HS-5 (cell line): ENCODE measurements at regions not wholly inside any gene's neighbourhood (a gene's known extent, or its start where the extent isn't known, plus 50 kb on each side); places are given as distances from the start of the nearest gene placed in this dataset.

Experiments used
- DNase-seq: peaks from one replicate; pipeline ENCODE4 v3.0.0-alpha.2; 2012; ENCODE audit warnings: low read depth

DNA sequence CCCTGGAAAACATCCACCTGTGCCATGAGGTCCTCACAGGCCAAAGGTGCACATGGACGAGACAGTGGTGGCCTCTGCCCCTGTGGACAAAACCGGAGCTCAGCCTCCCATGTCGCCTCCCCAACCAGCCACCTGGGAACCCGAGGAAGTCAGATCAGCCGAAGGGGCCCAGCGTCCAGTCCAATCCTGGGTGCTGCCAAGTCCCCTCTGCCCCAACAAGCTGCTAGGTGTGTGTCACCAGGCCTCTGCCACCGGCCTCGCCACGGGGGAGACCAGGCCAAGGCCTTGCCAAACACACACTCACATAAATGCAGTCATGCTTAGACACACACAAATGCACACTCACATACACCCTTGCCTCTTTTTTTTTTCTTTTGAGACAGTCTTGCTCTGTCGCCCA, 167.8 kb downstream of the RBFOX3 start:
- DNase-seq: no peak

DNA sequence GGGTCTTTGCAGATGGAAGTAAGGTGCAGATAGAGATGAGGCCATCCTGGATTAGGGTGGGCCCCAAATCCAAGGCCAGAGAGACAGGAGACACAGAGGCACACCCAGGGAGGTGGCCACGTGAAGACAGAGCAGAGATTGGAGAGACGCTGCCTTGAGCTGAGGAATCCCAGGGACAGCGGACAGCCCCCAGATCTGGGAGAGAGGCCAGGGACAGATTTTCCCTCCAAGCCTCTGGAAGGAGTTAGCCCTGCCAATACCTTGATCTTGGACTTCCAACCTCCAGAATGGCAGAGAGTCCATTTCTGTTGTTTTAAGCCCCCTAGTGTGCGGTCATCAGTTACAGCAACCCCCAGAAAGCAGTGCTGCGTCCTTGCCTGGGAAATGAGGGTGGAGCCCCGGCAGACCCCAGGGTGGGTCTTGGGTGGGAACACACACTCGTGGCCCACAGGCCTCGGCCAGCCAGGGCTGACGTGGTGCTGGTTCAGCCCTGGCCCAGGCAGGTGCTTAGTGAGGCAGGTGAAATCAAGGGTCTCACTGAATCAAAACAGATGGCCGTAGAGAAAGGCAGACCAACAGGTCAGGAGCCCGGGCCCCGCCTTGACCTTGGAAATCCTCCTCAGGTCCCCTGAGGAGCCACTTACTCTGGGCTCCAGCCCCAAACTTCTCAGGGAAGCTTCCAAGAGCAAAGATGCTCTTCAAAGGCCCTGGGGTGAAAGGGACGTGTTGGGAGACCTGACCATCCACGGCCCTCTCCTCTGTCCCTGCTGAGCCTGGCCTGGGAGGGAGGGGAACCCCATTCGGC, 169.3 kb downstream of the RBFOX3 start:
- no peak for DNase-seq

DNA sequence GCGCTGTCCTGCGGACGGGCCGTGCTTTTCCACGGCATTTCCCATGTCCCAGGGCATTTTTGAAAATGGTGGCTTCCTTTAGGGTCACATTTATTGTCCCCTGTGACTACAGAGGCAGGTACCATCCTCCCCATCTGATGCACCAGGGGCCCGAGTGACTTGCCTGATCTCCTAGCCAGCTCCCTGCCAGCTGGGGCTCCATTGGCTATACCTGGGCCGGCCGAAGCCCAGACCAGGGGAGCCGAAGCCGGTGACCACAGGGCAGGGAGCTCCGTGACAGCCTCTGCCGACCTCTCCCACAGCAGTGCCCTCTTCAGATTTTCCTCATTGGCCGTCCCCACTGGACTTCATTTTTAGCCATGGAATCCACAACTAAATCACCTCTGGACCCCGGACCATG, 170.6 kb downstream of the RBFOX3 start:
- no peak for DNase-seq

DNA sequence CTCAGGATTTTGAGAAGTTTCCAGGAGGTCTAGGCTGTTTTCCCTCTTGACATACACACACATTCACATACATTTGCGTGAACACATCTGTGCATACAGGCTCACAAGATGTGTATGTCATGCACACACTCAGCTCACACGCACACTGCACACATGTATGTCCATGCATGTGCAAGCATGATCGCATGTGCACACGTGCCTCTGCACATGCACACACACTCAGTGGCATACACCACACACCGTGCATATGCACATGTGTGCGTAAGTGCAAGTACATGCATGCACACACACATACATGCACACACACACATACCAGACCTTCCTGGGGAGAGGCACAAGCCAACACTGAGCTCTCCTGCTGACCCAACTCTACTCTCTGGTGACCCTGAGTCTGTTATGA, 171.4 kb downstream of the RBFOX3 start:
- no peak for DNase-seq

DNA sequence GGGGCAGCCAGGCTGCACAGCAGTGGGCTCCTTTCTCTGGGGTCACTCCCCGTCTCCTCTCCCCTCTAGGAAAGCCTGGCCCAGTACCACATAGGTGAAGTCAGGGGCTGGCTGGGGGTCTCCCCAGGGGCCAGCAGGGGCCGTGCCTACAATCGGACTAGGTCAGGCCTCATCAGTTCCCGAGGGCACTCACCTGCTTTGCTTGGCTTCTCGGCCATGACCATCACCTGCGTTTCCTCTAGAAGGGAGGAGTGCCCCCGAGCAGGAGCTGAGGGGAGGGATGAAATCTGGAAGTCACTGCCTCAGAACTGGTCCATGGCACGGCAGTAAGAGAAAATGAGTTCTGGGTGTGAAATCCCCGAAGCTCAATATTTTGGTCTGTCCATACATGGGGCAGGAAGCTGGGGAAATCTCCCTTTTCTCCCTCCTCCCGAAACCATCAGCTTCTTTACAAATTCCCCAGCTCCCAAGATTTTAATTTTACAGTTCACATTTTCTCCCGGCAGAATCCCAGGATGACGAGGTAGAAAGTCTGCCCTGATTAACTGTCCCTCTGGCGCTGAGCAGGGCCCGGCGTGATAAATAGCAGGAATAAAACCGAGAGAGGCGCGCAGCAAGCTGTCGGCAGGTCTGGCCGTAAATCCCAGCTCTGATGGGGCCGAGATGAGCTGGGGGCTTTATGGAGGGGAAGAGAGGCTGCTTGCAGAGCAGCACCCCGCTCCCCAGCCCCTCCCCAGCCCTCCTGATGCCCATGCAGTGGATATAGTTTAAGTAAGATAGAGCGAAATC, 172.1 kb downstream of the RBFOX3 start:
- no peak for DNase-seq

DNA sequence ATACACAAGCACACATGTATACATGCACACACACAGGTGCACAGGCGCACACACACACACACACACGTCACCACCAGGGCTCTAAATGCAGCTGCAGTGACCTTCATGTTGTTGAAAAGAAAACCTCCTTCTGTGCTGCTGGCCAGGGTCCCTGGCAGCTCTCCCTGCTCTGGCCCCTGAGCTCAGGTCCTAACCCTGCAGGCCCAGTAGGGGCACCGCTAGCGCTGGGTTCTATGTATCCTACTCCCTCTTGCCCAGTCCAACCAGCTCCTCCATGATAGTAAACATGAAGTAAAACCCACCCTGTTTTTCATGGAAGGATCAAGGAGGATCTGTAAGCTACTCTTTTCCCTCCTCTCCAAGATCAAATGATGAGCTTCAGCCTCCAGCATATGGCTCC, 172.8 kb downstream of the RBFOX3 start:
- DNase-seq: no peak

DNA sequence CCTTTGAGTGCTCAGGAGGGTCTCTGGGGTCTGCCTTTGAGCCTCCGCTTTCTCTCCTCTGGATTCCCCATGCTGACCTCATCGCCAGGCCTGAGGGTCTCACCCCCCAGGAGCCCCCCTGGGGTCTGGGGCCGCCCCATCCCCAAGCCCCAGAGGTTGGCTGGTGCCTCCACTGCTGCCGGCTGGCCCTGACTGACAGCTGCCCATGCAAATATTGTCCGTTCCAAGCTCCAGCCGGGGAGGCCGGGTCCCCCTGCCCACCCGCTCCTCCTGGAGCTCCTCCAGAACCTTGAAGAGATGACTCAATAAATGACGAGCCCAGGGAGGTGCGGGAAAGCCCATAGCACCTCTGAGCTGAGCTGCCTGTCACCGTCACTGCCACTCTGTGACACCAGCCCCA, 173.8 kb downstream of the RBFOX3 start:
- no peak for DNase-seq

DNA sequence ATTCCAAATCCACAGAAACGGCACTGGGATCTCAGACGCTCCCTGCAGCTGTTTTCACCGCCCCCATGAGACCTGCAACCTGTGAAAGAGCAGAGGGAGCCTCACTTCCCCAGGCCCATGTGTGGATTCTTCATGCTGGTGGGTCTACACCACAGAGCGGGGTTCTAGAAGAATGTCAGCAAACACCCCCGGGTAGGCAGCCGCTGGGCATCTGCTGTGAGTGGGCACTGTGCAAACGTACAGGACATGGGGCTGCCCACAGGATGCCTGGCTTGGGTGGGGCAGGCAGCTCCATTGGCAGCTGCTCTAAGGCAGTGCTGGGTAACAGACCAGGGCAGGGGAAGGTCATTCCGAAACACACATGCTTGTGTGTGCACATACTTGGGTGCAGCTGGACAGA, 174.9 kb downstream of the RBFOX3 start:
- DNase-seq: no peak

DNA sequence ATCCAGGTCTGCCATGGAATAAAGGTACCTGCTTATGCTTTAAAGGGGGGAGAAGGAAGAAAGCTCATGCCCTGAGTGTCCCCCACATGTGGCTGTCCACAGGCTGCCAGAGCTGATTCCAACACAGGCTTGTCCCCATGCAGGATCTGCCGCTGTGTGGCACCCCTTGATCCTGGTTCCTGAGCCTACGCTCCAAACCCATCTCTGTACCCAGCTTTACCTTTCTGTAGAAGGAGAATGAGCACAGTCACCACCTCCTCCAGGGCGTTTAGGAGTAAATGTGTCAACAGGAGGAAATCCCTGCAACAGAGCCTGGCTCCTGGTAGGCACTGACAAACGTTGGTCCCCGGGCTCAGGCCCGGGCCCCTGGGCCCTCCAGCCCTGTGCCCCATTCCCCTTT, 175.6 kb downstream of the RBFOX3 start:
- no peak for DNase-seq

DNA sequence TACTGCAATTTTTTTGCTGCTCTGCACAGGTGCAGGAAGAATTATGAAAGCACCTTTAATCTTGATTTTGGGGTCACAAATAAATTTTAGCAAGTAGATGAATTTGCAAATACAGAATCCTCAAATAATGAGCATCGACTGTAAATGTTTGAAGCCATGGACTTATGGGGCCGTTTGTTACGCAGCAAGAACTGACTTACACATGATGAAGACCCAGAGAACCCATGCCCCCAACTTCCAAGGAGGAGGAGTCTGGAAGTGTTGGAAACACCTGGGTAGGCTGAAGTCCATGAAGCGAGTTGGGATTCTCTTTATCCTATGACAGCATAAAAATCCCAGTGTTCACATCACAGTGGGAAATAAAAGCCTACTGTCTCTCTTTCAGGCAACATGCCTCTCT, 176.6 kb downstream of the RBFOX3 start:
- no peak for DNase-seq

DNA sequence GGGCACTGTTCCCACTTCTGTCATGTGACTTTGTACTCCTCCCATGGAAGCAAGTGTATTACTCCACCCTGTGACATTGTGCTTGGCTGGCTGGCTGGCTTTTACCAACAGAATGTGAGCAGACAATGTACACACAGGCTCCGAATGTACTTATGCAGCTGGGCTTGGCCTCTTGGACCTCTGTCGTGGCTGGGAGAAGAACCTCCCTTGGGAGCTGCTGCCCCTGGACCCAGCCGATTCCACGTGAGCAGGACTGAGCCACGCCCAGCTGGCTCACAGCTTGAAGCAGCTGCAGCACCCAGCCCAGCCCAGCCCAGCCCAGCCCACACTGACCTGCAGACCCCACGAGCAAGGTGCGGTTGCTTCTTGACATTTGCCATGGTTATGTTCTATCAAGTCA, 177.5 kb downstream of the RBFOX3 start:
- DNase-seq: no peak

DNA sequence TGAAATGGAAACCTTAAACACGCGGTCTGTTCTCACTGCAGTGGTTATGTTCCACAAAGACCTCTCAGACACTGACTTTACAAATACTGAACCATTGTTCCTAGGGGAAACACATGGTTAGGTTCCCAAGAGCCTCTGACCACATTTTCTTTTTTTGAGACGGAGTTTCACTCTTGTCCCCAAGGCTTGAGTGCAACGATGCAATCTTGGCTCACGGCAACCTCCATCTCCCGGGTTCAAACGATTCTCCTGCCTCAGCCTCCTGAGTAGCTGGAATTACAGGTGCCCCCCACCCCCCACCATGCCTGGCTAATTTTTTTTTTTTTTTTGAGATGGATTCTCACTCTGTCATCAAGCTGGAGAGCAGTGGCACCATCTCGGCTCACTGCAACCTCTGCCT, 179.7 kb downstream of the RBFOX3 start:
- no peak for DNase-seq

DNA sequence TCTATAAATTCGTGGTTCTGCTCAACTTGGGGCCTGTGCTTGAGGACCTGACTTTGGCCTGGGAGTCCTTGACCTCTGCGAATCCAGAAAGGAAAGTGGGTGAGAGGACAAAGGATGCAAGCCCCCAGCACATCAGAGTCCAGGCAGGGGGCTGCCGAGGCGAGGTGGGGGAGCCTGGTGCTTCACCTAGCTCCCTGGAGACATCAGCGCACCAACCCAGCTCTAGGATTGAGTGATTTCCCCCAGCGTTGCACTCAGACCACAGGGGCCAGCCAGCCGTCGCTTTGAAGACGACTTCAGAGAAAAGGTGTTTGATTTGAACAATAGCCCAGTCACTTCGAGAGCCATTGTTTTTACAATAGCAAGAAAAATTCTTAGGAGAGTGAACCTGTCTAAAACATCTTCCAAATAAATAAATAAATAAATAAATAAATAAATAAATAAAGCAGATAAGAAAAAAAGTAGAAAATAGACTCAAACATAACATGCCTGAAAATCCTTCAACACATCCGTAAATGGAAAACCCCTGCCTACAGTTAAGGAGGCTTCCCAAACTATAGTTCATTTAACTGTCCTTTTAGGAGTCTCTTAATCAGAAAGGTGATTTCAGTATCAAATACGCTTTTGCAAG, 180.9 kb downstream of the RBFOX3 start:
- DNase-seq: no peak

DNA sequence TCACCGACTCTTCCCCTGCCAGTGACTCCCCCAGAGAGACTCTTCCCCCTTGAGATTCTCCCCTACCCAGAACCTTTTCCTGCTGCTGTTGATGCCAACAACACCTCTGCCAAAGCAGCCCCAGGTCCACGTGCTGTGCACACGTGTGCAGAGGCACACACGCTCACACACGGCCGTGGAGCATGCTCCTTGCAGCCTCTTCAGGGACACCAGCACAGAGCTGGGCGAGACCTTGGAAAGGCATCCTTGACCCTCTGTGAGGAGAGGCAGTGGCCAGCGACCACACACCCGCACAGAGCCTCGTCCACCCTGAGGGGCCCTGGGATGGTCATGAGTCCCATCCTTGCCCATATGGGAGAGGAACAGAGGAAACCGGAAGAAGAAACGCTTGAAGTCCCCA, 181.9 kb downstream of the RBFOX3 start:
- DNase-seq: no peak

DNA sequence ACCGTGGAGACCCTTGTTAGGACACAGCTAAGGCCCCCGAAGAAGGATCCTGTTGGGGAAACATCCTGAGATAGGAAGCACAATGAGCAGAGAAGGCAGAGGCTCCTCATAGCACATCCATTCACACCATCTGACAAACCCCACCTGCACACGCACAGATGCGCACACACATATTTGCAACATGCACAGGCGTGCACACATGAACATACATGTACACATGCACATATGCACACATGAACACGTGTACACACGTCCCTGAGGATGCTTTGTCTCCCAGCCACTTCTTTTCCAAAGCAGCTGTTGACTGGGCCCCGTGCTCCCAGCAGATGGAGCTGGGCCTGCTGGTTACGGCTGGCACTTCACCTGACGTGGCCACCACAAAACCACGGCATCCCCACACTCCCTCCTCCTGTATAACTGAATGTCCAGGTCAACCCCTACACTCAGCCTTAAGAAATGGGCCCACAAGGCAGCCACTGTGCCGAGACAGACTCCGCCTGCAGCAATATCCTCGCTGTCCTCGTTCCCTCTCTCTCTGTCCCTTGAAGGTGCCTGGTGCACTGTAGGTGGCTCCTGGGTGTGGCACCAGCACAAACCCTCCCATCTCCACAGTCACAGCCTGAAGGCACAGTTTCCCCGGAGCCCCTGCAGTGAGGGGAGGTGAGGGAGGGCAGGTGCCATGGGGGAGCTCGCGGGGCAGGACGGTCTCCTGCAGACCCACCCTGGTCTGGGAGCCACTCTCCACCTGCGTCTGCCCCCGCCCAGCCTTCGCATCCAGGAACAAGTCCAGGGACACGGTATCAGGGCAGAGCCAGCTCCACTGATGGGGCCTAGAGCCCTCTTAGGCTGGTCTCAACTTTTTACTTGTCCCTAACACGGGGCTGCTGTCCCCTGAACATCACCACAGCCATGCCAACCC, 183.0 kb downstream of the RBFOX3 start:
- DNase-seq: no peak

DNA sequence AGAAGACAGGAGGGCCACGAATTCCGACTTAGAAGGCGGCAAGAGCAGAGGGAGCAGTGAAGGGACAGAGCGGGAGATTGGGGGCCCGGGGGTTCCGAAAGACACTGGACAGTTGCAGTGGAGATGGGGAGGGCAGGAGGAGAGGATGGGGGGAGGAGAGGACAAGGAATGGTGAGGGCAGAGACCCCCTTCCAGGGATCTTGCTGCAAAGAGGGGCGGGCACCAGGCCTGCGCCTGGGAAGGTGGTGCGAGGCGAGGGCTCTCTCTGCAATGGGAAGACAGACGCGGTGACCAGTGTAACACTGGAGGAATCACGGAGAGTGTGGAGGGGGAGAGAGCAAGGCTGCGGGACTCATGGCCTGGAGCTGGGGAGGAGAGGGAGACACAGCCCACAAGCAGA, 185.2 kb downstream of the RBFOX3 start:
- DNase-seq: no peak

DNA sequence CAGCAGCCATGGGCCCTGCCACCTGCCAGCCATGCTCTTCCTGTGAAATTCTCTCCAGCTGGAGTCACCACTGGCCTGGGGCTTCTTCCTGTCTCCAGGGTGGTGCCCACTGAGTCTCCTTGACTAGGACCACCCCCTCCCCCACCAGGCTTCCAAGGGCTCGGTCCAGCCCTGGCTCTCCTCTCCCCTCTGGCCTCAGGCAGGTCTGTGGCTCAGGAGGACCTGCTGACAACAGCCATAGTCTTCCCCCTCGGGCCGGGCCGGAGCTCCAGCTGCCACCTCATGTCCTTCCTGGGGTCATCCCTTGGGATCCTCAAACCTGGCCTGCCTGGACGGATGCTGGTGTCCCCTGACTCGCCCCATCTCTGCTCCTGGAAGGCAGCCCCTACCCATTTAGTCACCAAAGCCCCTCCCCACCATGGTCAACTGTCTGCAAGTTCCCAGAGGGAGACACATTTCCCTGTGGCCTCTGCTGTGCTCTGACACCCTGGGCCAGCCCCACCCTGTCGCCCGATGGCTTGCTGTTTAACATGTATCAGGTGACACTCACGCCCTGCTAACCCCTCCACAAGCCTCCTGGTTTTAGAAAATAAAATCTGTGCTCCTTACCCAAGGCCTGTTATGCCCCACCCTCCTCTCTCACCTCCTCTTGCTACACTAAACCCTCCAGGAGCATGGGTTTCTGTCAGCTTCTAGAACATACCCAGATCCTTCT, 186.2 kb downstream of the RBFOX3 start:
- DNase-seq: no peak

DNA sequence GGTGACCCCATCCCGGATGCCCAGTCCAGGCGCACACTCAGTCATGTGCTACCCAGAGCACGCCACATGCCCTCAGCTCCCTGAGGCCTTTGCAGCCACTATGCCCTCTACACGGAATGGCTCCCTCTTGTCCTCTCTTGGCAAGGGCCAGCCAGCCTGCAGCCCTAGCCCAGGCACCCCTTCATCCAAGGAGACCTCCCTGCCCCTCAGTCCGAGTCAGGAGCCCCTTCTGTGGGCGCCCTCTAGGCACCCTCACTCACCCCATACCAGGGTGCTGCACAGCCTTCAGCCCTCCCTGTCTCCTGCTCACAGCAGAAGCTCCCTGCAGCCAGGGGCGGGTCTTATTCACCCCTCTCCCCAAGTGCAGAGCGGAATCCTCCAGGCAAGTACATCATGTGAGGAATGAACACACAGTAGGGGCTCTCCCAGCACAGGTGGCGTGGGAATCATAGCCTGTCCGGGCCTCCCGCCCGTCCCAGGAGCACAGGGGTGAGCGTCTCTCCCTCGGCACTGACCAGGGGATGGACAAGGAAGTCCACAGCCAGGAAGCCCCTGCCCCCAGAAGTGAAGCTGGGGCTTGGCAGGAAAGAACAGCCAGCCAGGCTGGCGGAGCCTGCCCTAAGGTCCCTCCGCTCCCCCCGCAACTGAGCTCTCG, 186.9 kb downstream of the RBFOX3 start:
- no peak for DNase-seq

DNA sequence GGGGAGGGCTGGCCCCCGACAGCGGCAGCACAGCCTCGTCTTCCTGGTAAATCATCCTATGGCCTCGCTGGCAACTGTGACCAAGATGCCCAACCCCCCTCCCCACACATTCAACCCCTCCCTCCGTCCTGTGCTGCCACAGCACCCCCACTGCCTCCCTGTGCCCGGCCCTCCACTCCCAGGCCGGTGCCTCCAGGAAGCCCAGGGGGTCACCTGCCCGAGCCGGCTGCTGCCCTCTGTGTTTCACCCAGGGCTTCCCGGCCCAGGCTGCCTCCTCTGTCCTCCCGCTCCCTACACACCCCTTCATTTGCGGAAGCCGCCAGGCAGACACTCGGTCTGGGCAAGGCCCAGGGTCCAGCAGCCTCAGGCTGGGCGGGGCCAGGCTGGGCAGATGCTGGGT, 188.6 kb downstream of the RBFOX3 start:
- DNase-seq: no peak

DNA sequence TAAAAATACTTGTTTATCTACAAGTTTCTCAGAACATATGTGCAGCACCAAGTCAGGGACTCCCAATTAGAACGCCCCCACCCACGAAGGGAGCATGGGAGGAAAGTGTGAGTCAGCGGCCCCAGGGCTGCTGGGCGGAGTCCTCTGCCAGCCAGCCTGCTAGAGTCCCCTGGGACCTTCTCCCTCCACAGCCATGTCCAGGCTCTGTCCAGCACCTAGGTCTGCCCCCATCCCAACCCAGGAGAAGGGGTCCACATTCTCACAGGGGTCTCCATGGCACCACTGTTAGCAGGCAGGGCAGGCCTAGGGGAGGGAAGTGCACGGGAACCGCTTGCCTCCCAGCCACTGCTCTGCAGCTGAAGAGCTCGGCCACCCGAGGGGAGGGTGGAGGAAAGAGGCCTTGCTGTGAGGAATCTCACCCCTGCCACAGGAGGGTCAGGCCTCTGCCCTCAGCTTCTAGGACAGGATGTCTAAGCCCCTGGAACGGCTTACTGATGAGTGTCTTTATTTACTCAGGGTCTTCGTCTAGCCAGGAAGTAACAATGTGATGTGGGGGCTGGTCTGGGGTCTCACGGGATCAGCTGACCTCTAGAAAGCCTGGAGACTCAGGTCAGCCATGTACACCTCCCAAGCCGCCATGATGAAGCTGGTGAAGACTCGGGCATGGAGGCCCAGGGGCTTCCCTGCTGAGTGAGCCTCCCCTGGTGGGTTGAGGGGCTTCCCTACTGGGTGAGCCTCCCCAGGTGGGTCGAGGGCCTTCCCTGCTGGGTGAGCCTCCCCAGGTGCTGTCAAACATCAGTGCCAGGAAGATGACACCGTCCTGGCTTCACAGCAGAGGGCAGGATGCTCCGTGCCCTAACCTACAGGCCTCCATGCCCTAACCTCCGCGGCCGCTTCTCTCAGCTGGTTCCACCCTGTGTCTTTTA, 190.3 kb downstream of the RBFOX3 start:
- no peak for DNase-seq
